WTC11 (cell line): ENCODE measurements at regions not wholly inside any gene's neighbourhood (a gene's known extent, or its start where the extent isn't known, plus 50 kb on each side); places are given as distances from the start of the nearest gene placed in this dataset.

Source experiments
- AFF4 ChIP-seq: sonication (generic); formaldehyde crosslinking; IDR thresholded peaks from 2 replicates; pipeline ENCODE4 v1.8.1; 2023; ENCODE audit warnings: mild to moderate bottlenecking, missing genetic modification reagents, borderline replicate concordance
- CREB1 ChIP-seq: sonication (generic); formaldehyde crosslinking; IDR thresholded peaks from 2 replicates; pipeline ENCODE4 v1.8.0; 2023; ENCODE audit warnings: mild to moderate bottlenecking, missing genetic modification reagents
- CTCF ChIP-seq: fragments of 200-600 bp; IDR thresholded peaks from 2 replicates; pipeline ENCODE4 v1.8.0; 2022; ENCODE audit warnings: antibody characterized with exemption
- E2F5 ChIP-seq: sonication (generic); formaldehyde crosslinking; IDR thresholded peaks from 2 replicates; pipeline ENCODE4 v1.8.1; 2022; ENCODE audit warnings: mild to moderate bottlenecking, moderate library complexity, missing genetic modification reagents
- ESRRA ChIP-seq: sonication (generic); formaldehyde crosslinking; IDR thresholded peaks from 2 replicates; pipeline ENCODE4 v1.8.1; 2022; ENCODE audit warnings: mild to moderate bottlenecking, missing genetic modification reagents, borderline replicate concordance
- MAX ChIP-seq: sonication (generic); formaldehyde crosslinking; IDR thresholded peaks from 2 replicates; pipeline ENCODE4 v1.8.0; 2022; ENCODE audit warnings: mild to moderate bottlenecking, missing genetic modification reagents
- NFE2L1 ChIP-seq: sonication (generic); formaldehyde crosslinking; IDR thresholded peaks from 2 replicates; pipeline ENCODE4 v1.8.1; 2023; ENCODE audit warnings: missing genetic modification reagents
- NR2C2 ChIP-seq: sonication (generic); formaldehyde crosslinking; IDR thresholded peaks from 2 replicates; pipeline ENCODE4 v1.8.0; 2022; ENCODE audit warnings: mild to moderate bottlenecking, missing genetic modification reagents
- NR3C1 ChIP-seq: sonication (generic); formaldehyde crosslinking; conservative IDR thresholded peaks from 2 replicates; pipeline ENCODE4 v1.8.1; 2023; ENCODE audit warnings: low read depth, mild to moderate bottlenecking, missing genetic modification reagents
- SP1 ChIP-seq: sonication (generic); formaldehyde crosslinking; conservative IDR thresholded peaks from 2 replicates; pipeline ENCODE4 v1.8.1; 2022; ENCODE audit warnings: missing genetic modification reagents
- TEAD4 ChIP-seq: sonication (generic); formaldehyde crosslinking; IDR thresholded peaks from 2 replicates; pipeline ENCODE4 v1.8.0; 2022; ENCODE audit warnings: mild to moderate bottlenecking, missing genetic modification reagents
- ZBTB43 ChIP-seq: sonication (generic); formaldehyde crosslinking; IDR thresholded peaks from 2 replicates; pipeline ENCODE4 v1.8.1; 2023; ENCODE audit warnings: mild to moderate bottlenecking, missing genetic modification reagents
- ZNF121 ChIP-seq: sonication (generic); formaldehyde crosslinking; IDR thresholded peaks from 2 replicates; pipeline ENCODE4 v1.8.0; 2023; ENCODE audit warnings: missing genetic modification reagents
- ZNF512 ChIP-seq: sonication (generic); formaldehyde crosslinking; IDR thresholded peaks from 2 replicates; pipeline ENCODE4 v1.8.1; 2022; ENCODE audit warnings: missing genetic modification reagents, borderline replicate concordance

GRCh38 chr10:20958225-20958624, 61.1 kb upstream of the NEBL start:
- TF ChIP-seq SP1 (CRISPR knock-in tag) (no peak), ZBTB43 (no peak), NR3C1 (CRISPR knock-in tag) (no peak), CTCF (no peak), MAX (no peak), ZNF512 (CRISPR knock-in tag) (no peak), NFE2L1 (no peak), NR2C2 (CRISPR knock-in tag) (no peak), TEAD4 (no peak), ESRRA (no peak), CREB1 (CRISPR knock-in tag) (no peak), ZNF121 (CRISPR knock-in tag) (no peak), AFF4 (CRISPR knock-in tag) (no peak), E2F5 (no peak)
